Bronchial epithelial cell (primary cell): ENCODE measurements at regions not wholly inside any gene's neighbourhood (a gene's known extent, or its start where the extent isn't known, plus 50 kb on each side); places are given as distances from the start of the nearest gene placed in this dataset.

ENCODE experiments used
- DNase-seq: peaks from one replicate; pipeline ENCODE4 v3.0.0-alpha.2; 2010; ENCODE audit warnings: low read depth
- FAIRE-seq: peaks from 2 replicates; lab custom pipeline; 2011; peaks lifted over from hg19 to GRCh38; lab: Jason Lieb, UNC
- H3K27me3 ChIP-seq: 2 replicates; pipeline ENCODE4 v1.5.1; 2011; ENCODE audit warnings: low read length; ENCODE audit not compliant: control insufficient read depth, insufficient read depth
- H3K36me3 ChIP-seq: 2 replicates; pipeline ENCODE4 v1.5.1; 2011; ENCODE audit warnings: low read length; ENCODE audit not compliant: control insufficient read depth, insufficient read depth
- H3K4me3 ChIP-seq: 2 replicates; pipeline ENCODE4 v1.5.1; 2011; ENCODE audit warnings: mild to moderate bottlenecking, low read depth, low read length, control low read depth
- CTCF ChIP-seq: IDR thresholded peaks from 2 replicates; pipeline ENCODE4 v1.5.1; 2011; ENCODE audit warnings: mild to moderate bottlenecking, moderate library complexity, low read length, control low read depth, inconsistent platforms; ENCODE audit not compliant: insufficient read depth, severe bottlenecking

DNA sequence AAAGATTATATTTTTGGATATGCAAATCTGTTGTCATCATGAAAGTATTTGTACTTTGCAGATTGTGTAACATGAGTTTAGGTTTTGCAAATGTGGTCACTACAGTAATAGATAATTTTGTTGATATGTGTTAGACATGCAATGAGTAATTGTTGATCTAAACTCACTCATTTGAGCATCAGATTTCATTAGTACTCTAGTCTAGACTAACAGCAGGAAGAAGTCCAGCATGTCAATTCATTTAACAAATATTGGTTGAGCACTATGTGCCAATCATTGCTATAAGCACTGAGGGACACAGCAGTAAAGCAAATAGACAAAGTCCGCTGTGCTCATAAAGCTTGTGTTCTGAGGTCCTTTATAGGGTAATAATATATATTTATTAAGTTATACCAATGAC lies 350.0 kb downstream of the USP25 start:
- H3K27me3 ChIP-seq = no peaks in the 10 kb centered on the region
- DNase-seq = peak; percentile 97
- no peaks in the 10 kb centered on the region for H3K36me3 ChIP-seq
- FAIRE-seq = no peak
- H3K4me3 ChIP-seq = no peak overlapping the region
- no peak for TF ChIP-seq CTCF

DNA sequence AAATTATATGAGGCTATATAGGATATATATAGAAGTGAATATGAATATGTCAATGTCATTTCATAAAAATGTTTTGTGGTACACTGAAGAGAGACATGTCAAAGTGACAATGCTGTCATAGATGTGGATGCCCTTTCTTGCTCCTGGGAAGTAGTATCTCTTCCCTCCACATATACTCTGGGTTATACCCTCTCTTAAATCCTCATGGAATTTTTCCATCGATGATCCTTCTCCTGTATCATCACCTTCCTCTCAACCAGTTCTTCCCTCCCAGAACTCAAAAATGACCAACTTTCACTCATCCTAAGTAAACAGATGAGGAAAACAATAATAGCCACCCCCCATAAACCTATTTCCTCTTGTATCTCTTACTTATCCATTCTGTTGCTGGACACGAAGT lies 351.5 kb downstream of the USP25 start:
- FAIRE-seq (no peak), DNase-seq (no peak)
- Histone ChIP-seq H3K27me3 (no peaks in the 10 kb centered on the region), H3K36me3 (no peaks in the 10 kb centered on the region), H3K4me3 (no peak overlapping the region)
- TF ChIP-seq CTCF = no peak

- H3K4me3 ChIP-seq = no peak overlapping the region
- FAIRE-seq (no peak), DNase-seq (peak; percentile 46)
- H3K27me3 ChIP-seq = no peaks in the 10 kb centered on the region
- no peaks in the 10 kb centered on the region for H3K36me3 ChIP-seq
- TF ChIP-seq CTCF = peak; percentile 15
Measured at GRCh38 chr21:16082038-16082816, 352.4 kb downstream of the USP25 start.

DNA sequence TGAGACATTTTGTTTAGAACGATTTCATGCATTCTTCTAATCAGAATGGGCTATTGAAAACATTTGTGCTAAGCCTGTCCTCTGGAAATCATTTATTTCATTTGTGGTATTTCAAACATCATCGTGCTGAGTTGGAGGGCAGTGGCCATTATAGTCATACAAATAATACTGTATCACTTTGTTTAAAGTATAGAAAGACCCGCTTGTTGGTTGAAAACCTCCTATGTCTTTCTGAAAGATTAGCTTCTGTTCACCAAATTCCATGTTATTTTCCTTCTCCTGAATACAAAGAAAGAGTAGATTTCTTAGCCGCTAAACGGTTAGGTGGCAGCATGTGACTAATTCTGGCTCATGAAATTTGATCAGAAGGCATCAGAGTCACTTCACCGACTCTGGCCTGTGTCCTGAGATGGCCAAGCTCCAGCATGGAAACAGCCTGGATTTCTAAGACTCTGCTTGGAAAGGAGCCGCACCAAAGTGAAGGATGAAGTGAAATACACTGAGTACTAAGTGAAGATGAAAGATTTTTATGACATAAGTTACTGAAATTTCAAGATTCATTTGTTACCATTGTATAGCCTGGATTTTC lies 355.1 kb downstream of the USP25 start:
- no peaks in the 10 kb centered on the region for H3K27me3 ChIP-seq
- no peak overlapping the region for H3K4me3 ChIP-seq
- no peaks in the 10 kb centered on the region for H3K36me3 ChIP-seq
- FAIRE-seq (no peak), DNase-seq (peak; percentile 25)
- TF ChIP-seq CTCF = no peak

GRCh38 chr21:16085421-16085820 lies 355.6 kb downstream of the USP25 start:
- DNase-seq (peak; percentile 23), FAIRE-seq (no peak)
- Histone ChIP-seq H3K4me3 (no peak overlapping the region), H3K36me3 (no peaks in the 10 kb centered on the region), H3K27me3 (no peaks in the 10 kb centered on the region)
- TF ChIP-seq CTCF = no peak

- DNase-seq = no peak
- Histone ChIP-seq H3K36me3 (no peaks in the 10 kb centered on the region), H3K27me3 (no peaks in the 10 kb centered on the region), H3K4me3 (no peak overlapping the region)
- TF ChIP-seq CTCF = no peak
- FAIRE-seq = no peak
Measured at GRCh38 chr21:16086121-16086520, 356.3 kb downstream of the USP25 start.
